GM23338 (cell line): ENCODE measurements at regions not wholly inside any gene's neighbourhood (a gene's known extent, or its start where the extent isn't known, plus 50 kb on each side); places are given as distances from the start of the nearest gene placed in this dataset.

Source experiments
- ATAC-seq: fragments of 200-7000 bp; cut with Tn5 transposase; 3 replicates; pipeline ENCODE4 v1.9.1; 2020
- DNase-seq: peaks from one replicate; pipeline ENCODE4 v3.0.0-alpha.2; 2015; ENCODE audit warnings: low spot score
- H2AFZ ChIP-seq: fragments of 200-600 bp; sonication (generic); 2 replicates; pipeline ENCODE4 v1.8.0; 2016; ENCODE audit warnings: antibody characterized with exemption, mild to moderate bottlenecking, moderate library complexity
- H3F3A ChIP-seq: fragments of 200-600 bp; sonication (generic); replicated peaks from 2 replicates; pipeline ENCODE4 v1.8.0; 2017; ENCODE audit warnings: antibody characterized with exemption, mixed run types, low read depth
- H3K27ac ChIP-seq: fragments of 200-600 bp; sonication (generic); 2 replicates; pipeline ENCODE4 v1.6.1; 2016; ENCODE audit warnings: low read depth
- H3K27me3 ChIP-seq: fragments of 200-600 bp; sonication (generic); 2 replicates; pipeline ENCODE4 v1.8.0; 2016; ENCODE audit warnings: mild to moderate bottlenecking, mixed run types, moderate library complexity; ENCODE audit not compliant: insufficient read depth
- H3K36me3 ChIP-seq: fragments of 200-600 bp; sonication (generic); 2 replicates; pipeline ENCODE4 v1.8.0; 2016; ENCODE audit warnings: mild to moderate bottlenecking; ENCODE audit not compliant: insufficient read depth
- H3K4me1 ChIP-seq: fragments of 200-600 bp; sonication (generic); 2 replicates; pipeline ENCODE4 v1.8.0; 2016; ENCODE audit warnings: mild to moderate bottlenecking, moderate library complexity; ENCODE audit not compliant: insufficient read depth
- H3K4me2 ChIP-seq: fragments of 200-600 bp; sonication (generic); 2 replicates; pipeline ENCODE4 v1.7.1; 2017; ENCODE audit warnings: mixed run types
- H3K4me3 ChIP-seq: fragments of 200-600 bp; sonication (generic); 2 replicates; pipeline ENCODE4 v1.6.1; 2016; ENCODE audit warnings: mixed run types
- H3K79me2 ChIP-seq: fragments of 200-600 bp; sonication (generic); replicated peaks from 2 replicates; pipeline ENCODE4 v1.8.0; 2017; ENCODE audit warnings: mild to moderate bottlenecking; ENCODE audit not compliant: insufficient read depth
- H3K9me2 ChIP-seq: fragments of 200-600 bp; sonication (generic); 2 replicates; pipeline ENCODE4 v1.8.0; 2017; ENCODE audit not compliant: insufficient read depth
- H4K20me1 ChIP-seq: fragments of 200-600 bp; sonication (generic); replicated peaks from 2 replicates; pipeline ENCODE4 v1.8.0; 2017; ENCODE audit warnings: mild to moderate bottlenecking; ENCODE audit not compliant: insufficient read depth
- H3K27ac Mint-ChIP-seq: 2 replicates; pipeline ENCODE4 v1.8.0; 2020; ENCODE audit warnings: inconsistent platforms, mild to moderate bottlenecking, moderate library complexity, mixed read lengths
- H3K27me3 Mint-ChIP-seq: 3 replicates; pipeline ENCODE4 v1.8.0; 2022; ENCODE audit warnings: low read depth, mild to moderate bottlenecking, moderate library complexity, mixed read lengths, inconsistent platforms; ENCODE audit not compliant: insufficient read depth, poor library complexity
- H3K36me3 Mint-ChIP-seq: 3 replicates; pipeline ENCODE4 v1.8.0; 2021; ENCODE audit warnings: low read depth, mild to moderate bottlenecking, inconsistent platforms, moderate library complexity, mixed read lengths
- H3K4me1 Mint-ChIP-seq: 3 replicates; pipeline ENCODE4 v1.8.0; 2020; ENCODE audit warnings: mild to moderate bottlenecking, inconsistent platforms, mixed read lengths
- H3K4me3 Mint-ChIP-seq: 3 replicates; pipeline ENCODE4 v1.8.0; 2021; ENCODE audit warnings: moderate library complexity, mild to moderate bottlenecking, inconsistent platforms, mixed read lengths
- H3K9me3 Mint-ChIP-seq: 3 replicates; pipeline ENCODE4 v1.8.0; 2020; ENCODE audit warnings: moderate library complexity, mild to moderate bottlenecking, inconsistent platforms, mixed read lengths
- CREB1 ChIP-seq: fragments of 250-450 bp; sonication (Bioruptor Pico); IDR thresholded peaks from 2 replicates; pipeline ENCODE4 v1.5.0; 2020; ENCODE audit warnings: low read depth, mild to moderate bottlenecking, moderate library complexity
- ZNF462 ChIP-seq: fragments of 250-450 bp; sonication (Bioruptor Pico); IDR thresholded peaks from 2 replicates; pipeline ENCODE4 v1.5.0; 2020; ENCODE audit warnings: mild to moderate bottlenecking, moderate library complexity

- peak; percentile 53 for DNase-seq
- H3K4me3 Mint-ChIP-seq: no peak overlapping the region
These were observed 101.2 kb downstream of the RPS24 start for GRCh38 chr10:78134773-78135306.

More at GRCh38 chr10:78134773-78135306, 101.2 kb downstream of the RPS24 start:
- Mint-ChIP-seq H3K9me3 (no peaks in the 10 kb centered on the region), H3K27me3 (no peaks in the 10 kb centered on the region), H3K4me1 (peaks cover 24% of the 10 kb centered on the region), H3K36me3 (no peaks in the 10 kb centered on the region), H3K27ac (no peak overlapping the region)
- TF ChIP-seq ZNF462 (CRISPR knock-in tag) (no peak), CREB1 (CRISPR knock-in tag) (no peak)
- Histone ChIP-seq H3K4me3 (no peak overlapping the region), H3K4me2 (no peak overlapping the region), H4K20me1 (no peaks in the 10 kb centered on the region), H3K27ac (no peak overlapping the region), H3K79me2 (no peaks in the 10 kb centered on the region), H3K9me2 (no peaks in the 10 kb centered on the region), H3K4me1 (0 out of 2 replicates have a peak, but pooled peaks cover 12% of the 10 kb centered on the region), H3F3A (no peaks in the 10 kb centered on the region), H3K36me3 (no peaks in the 10 kb centered on the region), H2AFZ (peak overlapping the region; percentile 21), H3K27me3 (no peaks in the 10 kb centered on the region)
- peak; percentile 37 for ATAC-seq
